HG03469 (cell line): ENCODE measurements at regions not wholly inside any gene's neighbourhood (a gene's known extent, or its start where the extent isn't known, plus 50 kb on each side); places are given as distances from the start of the nearest gene placed in this dataset.
"Not testable (repeated sequence)": the region's sequence is repeated elsewhere in the genome, so short reads cannot be mapped to it uniquely, and the experiment has no call there.

Source experiments
- ATAC-seq: cut with Tn5 transposase; IDR thresholded peaks from one replicate; pipeline ENCODE4 v1.9.1; 2021; ENCODE audit warnings: mild to moderate bottlenecking, moderate library complexity, moderate number of reproducible peaks; ENCODE audit not compliant: unreplicated experiment

GRCh38 chr17:72385475-72385874 lies 264.7 kb downstream of the SOX9 start:
- no peak for ATAC-seq

DNA sequence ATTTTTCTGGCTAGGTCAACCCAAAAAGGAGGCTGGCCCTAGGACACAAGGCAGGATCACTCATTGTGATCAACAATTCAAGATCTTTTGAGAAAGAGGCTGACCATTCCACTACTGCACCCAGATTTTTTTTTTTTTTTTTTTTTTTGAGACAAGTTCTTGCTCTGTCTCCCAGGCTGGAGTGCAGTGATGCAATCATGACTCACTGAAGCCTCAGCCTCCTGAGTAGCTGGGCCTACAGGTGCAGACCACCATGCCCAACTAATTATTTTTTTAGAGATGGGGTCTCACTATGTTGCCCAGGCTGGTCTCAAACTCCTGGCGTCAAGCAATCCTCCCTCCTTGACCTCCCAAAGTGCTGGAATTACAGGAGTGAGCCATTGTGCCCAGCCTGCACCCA lies 265.4 kb downstream of the SOX9 start:
- not testable (repeated sequence) for ATAC-seq

GRCh38 chr17:72386619-72387237 lies 265.9 kb downstream of the SOX9 start:
- ATAC-seq = no peak

DNA sequence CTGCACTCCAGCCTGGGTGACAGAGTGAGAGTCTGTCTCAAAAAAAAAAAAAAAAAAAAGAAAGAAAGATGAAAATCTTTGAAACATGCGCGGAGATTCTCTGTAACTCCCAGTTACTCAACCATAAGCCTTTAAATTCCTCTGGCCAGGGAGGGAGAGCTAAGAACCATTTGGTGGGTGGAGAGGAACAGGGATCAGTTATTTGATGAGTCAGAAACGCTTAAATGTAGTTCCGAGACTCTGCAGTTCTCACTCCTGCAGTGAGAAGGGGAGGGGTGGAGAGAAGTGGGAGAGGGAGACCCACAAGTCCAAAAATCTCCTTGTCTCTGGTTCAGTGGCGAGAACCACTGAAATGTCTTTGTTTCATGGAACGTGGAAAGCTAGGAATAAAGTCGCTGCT lies 266.7 kb downstream of the SOX9 start:
- ATAC-seq = no peak

DNA sequence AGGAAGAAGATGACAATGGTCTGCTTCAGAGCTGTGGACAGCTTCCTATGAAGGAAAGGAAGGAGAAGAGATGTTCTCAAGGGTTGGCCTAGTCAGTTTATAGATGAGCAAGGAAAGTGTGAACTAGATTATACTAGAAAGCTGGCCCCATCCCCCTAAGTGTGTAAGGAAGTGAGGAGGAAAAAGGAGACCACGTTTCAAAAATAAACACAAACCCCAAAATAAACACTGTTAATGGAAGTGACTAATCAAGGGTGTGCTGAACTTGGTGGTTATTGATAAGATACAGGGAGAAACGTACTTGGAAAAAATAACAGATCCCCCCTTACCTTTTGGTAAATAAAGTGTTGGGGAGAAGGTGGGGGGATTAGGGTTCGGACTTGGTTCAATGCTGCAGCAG lies 267.1 kb downstream of the SOX9 start:
- ATAC-seq = no peak

DNA sequence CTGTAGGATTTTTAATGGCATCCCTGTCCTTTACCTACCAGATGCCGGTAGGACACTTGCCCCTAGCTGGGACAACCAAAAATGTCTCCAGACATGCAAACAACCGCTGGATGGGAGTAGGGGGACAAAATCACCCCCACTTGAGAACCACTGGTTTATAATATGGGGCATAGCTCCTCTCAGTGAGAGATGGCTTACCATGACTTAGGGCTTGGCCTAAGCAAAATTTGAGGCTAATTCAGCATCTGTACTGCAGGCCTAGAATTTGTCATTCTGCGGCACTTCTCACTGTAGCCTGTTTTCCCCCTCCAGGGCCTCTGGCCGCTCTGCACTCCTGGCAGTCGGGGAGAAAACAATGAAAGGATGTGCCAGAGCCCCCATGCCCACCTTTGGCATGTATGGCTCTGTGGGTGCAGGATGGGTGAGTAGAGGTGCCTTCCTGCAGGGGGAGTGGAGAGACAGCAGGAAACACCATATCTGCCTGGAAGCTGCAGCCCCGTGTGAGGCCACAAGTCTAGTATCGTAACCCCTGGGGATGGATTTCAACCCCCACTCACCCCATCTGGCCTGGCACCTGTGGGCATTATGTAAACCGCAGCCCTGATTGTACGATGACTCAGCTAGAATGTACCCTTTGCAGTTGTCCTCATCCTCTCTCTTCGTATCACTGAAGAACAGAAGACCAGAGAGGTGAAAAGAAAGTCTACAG lies 268.1 kb downstream of the SOX9 start:
- peak; percentile 34 for ATAC-seq

GRCh38 chr17:72390675-72391508 lies 270.1 kb downstream of the SOX9 start:
- no peak for ATAC-seq

DNA sequence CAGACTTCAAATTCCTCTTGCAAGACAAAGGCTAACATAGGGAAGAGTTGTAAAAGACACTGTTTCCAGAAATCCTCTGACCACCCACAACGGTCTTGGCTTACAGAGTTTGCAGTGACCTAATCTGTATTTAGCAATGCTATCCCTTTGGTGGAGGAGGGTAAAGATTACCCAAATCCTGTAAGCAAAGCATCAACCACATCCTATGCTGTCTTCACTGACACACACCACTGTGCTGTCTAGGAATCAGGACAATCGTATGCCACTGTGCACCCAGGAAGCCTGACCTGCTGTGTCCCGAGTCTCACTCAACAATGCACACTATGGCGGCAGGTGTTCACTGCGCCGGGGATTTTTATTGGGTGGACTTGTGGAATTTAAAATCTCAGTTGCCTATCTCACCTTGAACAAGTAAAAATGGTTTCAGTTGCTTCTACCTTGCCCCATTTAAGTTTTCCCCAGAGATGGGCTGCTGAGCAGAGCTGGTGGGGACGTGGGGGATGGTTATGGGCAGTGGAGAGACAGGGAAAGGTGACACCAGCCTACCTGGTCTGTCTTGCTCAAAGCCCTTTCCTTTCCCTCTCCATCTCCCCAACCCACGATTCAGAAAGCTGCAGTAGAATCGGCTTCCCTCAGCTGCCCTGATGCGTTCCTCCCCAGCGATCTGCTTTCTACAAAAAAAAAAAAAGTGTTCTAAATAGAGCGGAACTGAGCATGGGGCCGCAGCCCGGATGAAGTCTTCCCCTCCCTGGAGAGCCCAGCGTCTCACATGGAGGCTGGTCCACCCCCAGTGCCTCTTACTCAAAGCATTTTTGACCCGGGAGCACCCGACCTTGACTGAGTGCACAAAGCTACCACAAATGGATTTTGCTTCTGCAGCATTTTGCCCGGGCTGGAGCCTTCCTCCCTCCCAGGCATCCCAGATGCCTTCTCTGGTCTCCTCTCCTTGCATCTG lies 271.5 kb downstream of the SOX9 start:
- ATAC-seq = peak; percentile 58

DNA sequence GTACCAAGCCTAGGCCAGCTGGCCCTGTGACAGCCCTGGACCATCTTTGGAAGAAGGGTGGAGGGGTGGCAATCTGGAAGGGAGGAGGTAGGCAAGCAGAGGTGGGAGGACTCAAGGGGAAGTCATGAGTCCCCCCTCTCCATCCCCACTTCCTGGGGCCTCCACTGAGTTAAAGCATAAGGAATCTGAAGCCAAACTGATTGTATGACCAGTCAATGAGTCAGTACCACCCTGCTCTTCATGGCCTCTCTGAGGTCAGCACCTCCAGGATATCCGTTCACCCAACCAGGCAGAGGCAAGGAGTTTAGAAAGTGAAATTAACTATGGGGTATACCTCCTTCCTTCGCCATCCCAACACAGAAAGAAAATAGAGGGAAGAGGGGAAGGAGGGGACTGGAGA lies 272.7 kb downstream of the SOX9 start:
- no peak for ATAC-seq

DNA sequence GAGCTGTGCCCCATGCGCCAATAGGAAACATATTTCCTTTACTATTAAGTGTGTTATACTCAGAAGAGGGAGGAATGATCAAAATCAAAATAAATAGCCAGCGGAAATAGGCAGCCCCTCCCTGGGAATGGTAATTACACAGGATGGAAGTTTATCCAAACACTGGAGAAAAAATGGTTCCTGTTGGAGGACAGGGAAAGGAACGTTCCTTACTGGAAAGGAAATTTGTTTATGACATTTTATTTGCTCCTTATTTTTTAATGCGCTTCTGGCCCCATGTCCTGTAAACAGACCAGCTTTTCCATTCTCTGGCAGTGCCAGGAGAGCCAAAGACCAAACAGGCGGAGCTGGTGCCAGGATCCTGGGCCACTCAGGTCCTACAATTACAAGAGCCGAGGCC lies 273.7 kb downstream of the SOX9 start:
- ATAC-seq = no peak

DNA sequence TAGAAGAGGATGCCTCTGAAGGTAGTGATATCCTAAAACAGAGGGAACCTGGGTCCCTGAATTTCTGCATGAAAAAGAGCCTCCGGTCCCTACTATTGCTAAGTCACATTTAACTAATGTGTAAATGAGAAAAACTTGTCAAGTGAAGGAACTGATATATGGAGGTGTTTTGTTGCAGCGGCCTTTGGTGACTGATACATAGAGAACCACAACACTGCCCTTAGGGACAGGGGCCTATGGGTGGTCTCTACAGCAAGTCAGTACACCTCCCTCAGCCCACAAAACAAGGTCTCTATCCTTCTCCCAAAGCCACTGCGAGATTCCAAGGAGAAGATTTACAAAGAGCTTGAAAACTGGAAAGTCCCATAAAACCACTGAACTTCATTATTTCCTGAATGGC lies 275.3 kb downstream of the SOX9 start:
- ATAC-seq = no peak

DNA sequence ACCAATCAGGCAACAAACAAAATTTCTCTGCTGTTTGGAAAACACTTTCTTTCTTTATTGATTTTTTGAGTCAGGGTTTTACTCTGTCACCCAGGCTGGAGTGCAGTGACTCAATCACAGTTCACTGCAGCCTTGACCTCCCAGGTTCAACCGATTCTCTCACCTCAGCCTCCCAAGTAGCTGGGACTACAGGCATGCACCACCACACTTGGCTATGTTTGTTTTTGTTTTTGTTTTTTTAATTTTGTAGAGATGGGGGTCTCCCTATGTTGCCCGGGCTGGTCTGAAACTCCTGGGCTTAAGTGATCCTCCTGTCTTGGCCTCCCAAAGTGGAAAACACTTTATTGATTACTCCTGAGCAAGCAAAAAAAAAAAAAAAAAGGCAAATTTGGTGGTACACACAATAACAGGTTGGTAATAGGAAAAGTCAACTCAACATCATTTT lies 276.4 kb downstream of the SOX9 start:
- ATAC-seq = no peak

DNA sequence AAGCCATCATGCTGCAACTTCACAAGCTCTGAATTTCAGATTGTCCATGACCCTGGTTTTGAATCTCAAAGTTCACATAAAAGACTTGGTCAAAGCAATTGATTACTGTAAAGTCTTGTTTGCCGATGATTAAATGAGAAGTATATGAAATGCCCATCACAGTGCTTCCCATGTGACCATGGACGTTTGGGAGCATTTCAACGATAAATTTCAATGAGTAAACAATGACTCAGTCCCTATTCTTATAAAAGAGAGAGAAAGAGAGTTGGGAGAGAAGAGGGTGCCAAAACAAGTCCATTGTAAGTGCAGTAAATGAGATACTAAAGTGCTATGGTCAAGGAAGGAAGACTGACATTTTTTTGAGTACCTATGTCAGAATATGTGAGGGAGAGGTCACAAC lies 276.9 kb downstream of the SOX9 start:
- no peak for ATAC-seq

DNA sequence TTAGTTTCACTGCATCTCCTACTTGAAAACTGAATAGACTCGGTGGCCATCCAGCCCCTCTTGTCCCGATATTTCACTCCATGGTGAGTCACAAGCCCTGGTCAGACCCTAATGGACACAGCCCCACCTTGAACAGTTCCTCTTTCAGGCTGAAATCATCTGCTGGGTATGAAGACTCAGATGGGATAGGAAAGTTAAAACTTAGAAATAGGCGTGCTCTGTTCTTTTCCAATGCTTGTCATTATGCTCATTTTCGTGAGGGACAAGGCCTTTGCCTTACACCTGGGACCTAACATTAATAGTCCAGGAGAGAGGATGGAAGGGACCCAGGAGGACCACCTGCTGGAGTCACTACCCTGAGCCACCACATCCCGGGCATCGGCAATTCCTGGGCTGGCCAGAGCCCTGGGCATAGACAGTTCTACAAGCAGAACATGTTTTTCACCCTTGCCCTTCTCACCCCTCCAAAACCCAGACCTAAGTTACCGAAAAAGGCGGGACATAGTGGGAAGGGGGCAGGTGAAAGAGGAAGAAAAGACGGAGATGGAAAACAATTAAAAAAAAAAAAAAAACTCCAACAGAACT lies 278.3 kb downstream of the SOX9 start:
- ATAC-seq = no peak

- ATAC-seq = no peak
Measured at GRCh38 chr17:72399608-72400487, 279.0 kb downstream of the SOX9 start.

DNA sequence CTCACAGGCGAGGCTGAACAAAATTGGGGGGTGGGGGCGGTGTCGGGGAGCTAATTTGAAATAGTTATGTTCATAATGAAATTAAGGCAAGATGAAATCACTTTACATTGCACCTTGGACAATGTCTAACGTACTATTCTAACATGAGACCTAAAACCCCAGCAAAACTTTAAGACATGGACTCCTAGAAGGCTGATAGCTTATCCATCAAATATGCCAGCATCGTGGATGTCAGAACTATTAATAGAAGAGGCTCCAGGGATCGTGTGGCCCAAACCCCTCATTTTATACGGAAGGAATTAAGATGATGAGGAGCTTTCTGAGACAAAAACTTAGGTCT lies 279.6 kb downstream of the SOX9 start:
- ATAC-seq = no peak

DNA sequence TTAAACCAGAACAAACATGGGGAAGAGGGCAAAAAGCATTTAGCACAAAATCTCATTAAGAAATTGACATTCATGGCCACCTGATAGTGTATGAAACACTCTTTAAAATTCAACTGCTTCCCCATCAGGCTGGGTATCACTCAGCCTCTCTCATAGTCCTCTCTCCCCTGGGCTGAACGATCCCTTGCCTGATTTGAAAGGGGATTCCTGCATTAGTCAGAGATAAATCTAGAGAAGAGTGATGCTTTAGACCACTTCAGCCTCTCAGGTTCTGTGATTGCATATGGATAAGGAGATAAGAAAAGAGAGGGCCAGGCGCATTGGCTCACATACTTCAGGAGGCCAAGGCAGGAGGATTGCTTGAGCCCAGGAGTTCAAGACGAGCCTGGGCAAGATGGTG lies 280.0 kb downstream of the SOX9 start:
- no peak for ATAC-seq

GRCh38 chr17:72401883-72402726 lies 281.3 kb downstream of the SOX9 start:
- ATAC-seq = no peak
